GM12878 (cell line): ENCODE measurements at regions not wholly inside any gene's neighbourhood (a gene's known extent, or its start where the extent isn't known, plus 50 kb on each side); places are given as distances from the start of the nearest gene placed in this dataset.

Source experiments
- ATAC-seq: fragments of 200-7000 bp; cut with Tn5 transposase; 3 replicates; pipeline ENCODE4 v1.9.1; 2020; ENCODE audit warnings: mild to moderate bottlenecking, moderate library complexity
- BruUV-seq: library from RNA; stranded (reverse); fragments of 400-500 nt; replicated peaks from 2 replicates; lab custom pipeline; 2021; lab: Mats Ljungman, UMichigan
- CTCF ChIA-PET: fragments of 300-600 bp; sonication (Branson Sonifier 250); formaldehyde crosslinking; extraction: SDS; loops from one replicate; lab custom pipeline; 2021; ENCODE audit warnings: inconsistent platforms; lab: Yijun Ruan, JAX
- POLR2A ChIA-PET: fragments of 350-600 bp; formaldehyde crosslinking; extraction: SDS; loops from one replicate; lab custom pipeline; 2021; ENCODE audit warnings: inconsistent platforms; lab: Charles Lee
- RAD21 ChIA-PET: fragments of 300-600 bp; sonication (Branson Sonifier 250); formaldehyde crosslinking; loops from one replicate; lab custom pipeline; 2023; ENCODE audit warnings: antibody characterized with exemption; ENCODE audit not compliant: unreplicated experiment; lab: Charles Lee
- SMC1A ChIA-PET: fragments of 300-600 bp; sonication (Branson Sonifier 250); formaldehyde crosslinking; loops from one replicate; lab custom pipeline; 2023; ENCODE audit not compliant: unreplicated experiment, uncharacterized antibody; lab: Charles Lee
- DNase-seq: peaks from one replicate; pipeline ENCODE4 v3.0.0-alpha.2; 2011; ENCODE audit warnings: low read depth, low spot score
- FAIRE-seq: peaks from 3 replicates; lab custom pipeline; 2011; peaks lifted over from hg19 to GRCh38; lab: Jason Lieb, UNC
- H2AFZ ChIP-seq: 2 replicates; pipeline ENCODE4 v1.6.0; 2011; ENCODE audit warnings: low read depth, low read length, control low read depth; ENCODE audit not compliant: control insufficient read depth
- H3K27ac ChIP-seq: 2 replicates; pipeline ENCODE4 v1.5.1; 2011; ENCODE audit warnings: control low read depth; ENCODE audit not compliant: control insufficient read depth, insufficient read depth
- H3K27me3 ChIP-seq, 2 experiments: replicated peaks in 1 of 2; 2 replicates each; pipeline versions ENCODE4 v1.6.0 to v1.6.1; 2011; ENCODE audit warnings: low read length in 1 of 2; ENCODE audit not compliant: control insufficient read depth in 2 of 2, insufficient read depth in 2 of 2
- H3K36me3 ChIP-seq, 2 experiments: 2 replicates each; pipeline ENCODE4 v1.5.1; 2011; ENCODE audit warnings: low read length in 1 of 2; ENCODE audit not compliant: control insufficient read depth in 2 of 2, insufficient read depth in 2 of 2
- H3K4me1 ChIP-seq: 2 replicates; pipeline ENCODE4 v1.6.1; 2011; ENCODE audit warnings: mild to moderate bottlenecking, low read length, moderate library complexity, mixed read lengths; ENCODE audit not compliant: control insufficient read depth, insufficient read depth
- H3K4me2 ChIP-seq: 2 replicates; pipeline ENCODE4 v1.6.0; 2011; ENCODE audit warnings: control low read depth; ENCODE audit not compliant: control insufficient read depth, insufficient read depth
- H3K4me3 ChIP-seq: fragments of 200-600 bp; sonication (generic); 2 replicates; pipeline ENCODE4 v1.5.1; 2016
- H3K79me2 ChIP-seq: 2 replicates; pipeline ENCODE4 v1.6.0; 2011; ENCODE audit warnings: low read length; ENCODE audit not compliant: control insufficient read depth, insufficient read depth
- H3K9ac ChIP-seq: 2 replicates; pipeline ENCODE4 v1.8.0; 2011; ENCODE audit warnings: low read length, control low read depth, mixed read lengths; ENCODE audit not compliant: control insufficient read depth, insufficient read depth
- H3K9me3 ChIP-seq: replicated peaks from 3 replicates; pipeline ENCODE4 v1.5.1; 2011; ENCODE audit warnings: mild to moderate bottlenecking, low read length; ENCODE audit not compliant: control insufficient read depth, insufficient read depth
- H4K20me1 ChIP-seq: 2 replicates; pipeline ENCODE4 v1.6.0; 2011; ENCODE audit not compliant: control insufficient read depth, insufficient read depth
- ATF7 ChIP-seq: fragments of 450-650 bp; IDR thresholded peaks from 2 replicates; pipeline ENCODE4 v1.6.1; 2016; ENCODE audit warnings: low read depth, mild to moderate bottlenecking
- BRCA1 ChIP-seq: IDR thresholded peaks from 2 replicates; pipeline ENCODE4 v1.6.1; 2011; ENCODE audit warnings: low read depth, low read length, improper control_type of control experiment
- EZH2 ChIP-seq: IDR thresholded peaks from 2 replicates; pipeline ENCODE4 v1.6.1; 2012; ENCODE audit warnings: low read depth, mild to moderate bottlenecking, control low read depth, inconsistent platforms, low read length, borderline replicate concordance; ENCODE audit not compliant: control insufficient read depth
- HCFC1 ChIP-seq: fragments of 150-350 bp; IDR thresholded peaks from 2 replicates; pipeline ENCODE4 v1.6.1; 2014; ENCODE audit warnings: low read length
- IKZF1 ChIP-seq: fragments of 450-650 bp; conservative IDR thresholded peaks from 2 replicates; pipeline ENCODE4 v1.6.1; 2017; ENCODE audit warnings: antibody characterized with exemption, mild to moderate bottlenecking
- KLF5 ChIP-seq: fragments of 450-650 bp; IDR thresholded peaks from 2 replicates; pipeline ENCODE4 v1.6.1; 2014; ENCODE audit warnings: mild to moderate bottlenecking; ENCODE audit not compliant: partially characterized antibody
- MTA2 ChIP-seq: fragments of 450-650 bp; IDR thresholded peaks from 2 replicates; pipeline ENCODE4 v1.6.1; 2016; ENCODE audit warnings: low read depth, mild to moderate bottlenecking, moderate library complexity
- MYB ChIP-seq: fragments of 150-350 bp; IDR thresholded peaks from 2 replicates; pipeline ENCODE4 v1.6.1; 2014; ENCODE audit warnings: mild to moderate bottlenecking, low read depth, low read length, borderline replicate concordance
- POLR2AphosphoS2 ChIP-seq: IDR thresholded peaks from 2 replicates; pipeline ENCODE4 v1.6.1; 2011; ENCODE audit warnings: low read depth, mild to moderate bottlenecking, low read length, improper control_type of control experiment, moderate library complexity
- STAT3 ChIP-seq: IDR thresholded peaks from 2 replicates; pipeline ENCODE4 v1.6.1; 2011; ENCODE audit warnings: low read depth, low read length, improper control_type of control experiment
- YBX1 ChIP-seq: fragments of 450-650 bp; IDR thresholded peaks from 2 replicates; pipeline ENCODE4 v1.6.1; 2016; ENCODE audit warnings: antibody characterized with exemption
- WGBS: methylation state at CpG from one replicate; pipeline ENCODE4 v1.1.6; 2016; ENCODE audit warnings: low lambda C conversion rate; ENCODE audit not compliant: insufficient replicate concordance, insufficient coverage; ENCODE audit errors: missing lambda C conversion rate; 5-methylcytosine and 5-hydroxymethylcytosine counted together
- in situ Hi-C: fragments of 300-500 bp; cut with MboI; formaldehyde crosslinking; loops from 9 replicates; pipeline ENCODE4 v1.14.3; 2018; ENCODE audit warnings: mixed read lengths
- intact Hi-C: fragments of 100-400 bp; cut with micrococcal nuclease; formaldehyde crosslinking; loops from one replicate; pipeline ENCODE4 v1.14.2; 2022; ENCODE audit not compliant: unreplicated experiment
- TF ChIP-seq, protein P1 (sequence below): fragments of 450-650 bp; formaldehyde crosslinking; IDR thresholded peaks from 2 replicates; pipeline ENCODE4 v1.5.0; 2022; ENCODE audit warnings: mild to moderate bottlenecking, missing genetic modification characterization
- TF ChIP-seq, protein P2 (sequence below): fragments of 450-650 bp; formaldehyde crosslinking; IDR thresholded peaks from 2 replicates; pipeline ENCODE4 v1.4.0; 2020; ENCODE audit warnings: mild to moderate bottlenecking, moderate library complexity
- TF ChIP-seq, protein P3 (sequence below): IDR thresholded peaks from 2 replicates; pipeline ENCODE4 v1.6.1; 2012; ENCODE audit warnings: low read length, inconsistent platforms

DNA sequence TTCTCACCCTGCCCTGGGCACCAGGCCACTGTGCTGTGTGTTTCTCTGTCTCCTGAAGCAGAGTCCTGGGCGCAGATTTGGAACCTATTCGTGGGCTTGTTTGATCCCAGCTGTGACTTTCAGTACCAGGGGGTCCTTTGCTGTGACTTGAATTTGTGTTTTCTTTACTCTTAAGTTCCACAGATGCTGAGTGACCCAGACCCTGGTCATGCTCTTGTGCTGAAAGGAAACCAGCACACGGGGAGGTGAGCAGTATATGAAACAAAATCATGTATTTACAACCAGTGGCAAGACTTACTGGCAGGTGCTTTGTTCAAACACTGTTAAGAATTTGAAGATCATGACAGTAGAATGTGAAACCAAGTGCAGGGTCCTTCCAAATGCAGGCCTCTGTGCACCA is 89.2 kb upstream of the PRSS58 start:
- DNase-seq (no peak), FAIRE-seq (no peak), ATAC-seq (no peak)
- POLR2A ChIA-PET, result no interaction called here
- in situ Hi-C loops (no loop called here), intact Hi-C loops (no loop called here)
- no TSS peak for BruUV-seq
- Histone ChIP-seq H3K79me2 (no peaks in the 10 kb centered on the region), H4K20me1 (no peaks in the 10 kb centered on the region), H3K36me3 (no peaks in the 10 kb centered on the region), H2AFZ (no peak overlapping the region), H3K4me2 (no peak overlapping the region), H3K4me3 (no peak overlapping the region), H3K9me3 (no peaks in the 10 kb centered on the region), H3K9ac (no peak overlapping the region), H3K4me1 (no peaks in the 10 kb centered on the region), H3K27me3 (peaks cover 4 to 7% of the 10 kb centered on the region in 2 experiments; a peak in 3 of 4 replicates), H3K27ac (no peak overlapping the region)
- RAD21 ChIA-PET, result no interaction called here
- TF ChIP-seq STAT3, result no peak
- TF ChIP-seq MTA2, result no peak
- no peak for TF ChIP-seq YBX1
- TF ChIP-seq BRCA1, result no peak
- no peak for TF ChIP-seq MYB
- no peak for TF ChIP-seq POLR2AphosphoS2
- TF ChIP-seq, protein P1, sequence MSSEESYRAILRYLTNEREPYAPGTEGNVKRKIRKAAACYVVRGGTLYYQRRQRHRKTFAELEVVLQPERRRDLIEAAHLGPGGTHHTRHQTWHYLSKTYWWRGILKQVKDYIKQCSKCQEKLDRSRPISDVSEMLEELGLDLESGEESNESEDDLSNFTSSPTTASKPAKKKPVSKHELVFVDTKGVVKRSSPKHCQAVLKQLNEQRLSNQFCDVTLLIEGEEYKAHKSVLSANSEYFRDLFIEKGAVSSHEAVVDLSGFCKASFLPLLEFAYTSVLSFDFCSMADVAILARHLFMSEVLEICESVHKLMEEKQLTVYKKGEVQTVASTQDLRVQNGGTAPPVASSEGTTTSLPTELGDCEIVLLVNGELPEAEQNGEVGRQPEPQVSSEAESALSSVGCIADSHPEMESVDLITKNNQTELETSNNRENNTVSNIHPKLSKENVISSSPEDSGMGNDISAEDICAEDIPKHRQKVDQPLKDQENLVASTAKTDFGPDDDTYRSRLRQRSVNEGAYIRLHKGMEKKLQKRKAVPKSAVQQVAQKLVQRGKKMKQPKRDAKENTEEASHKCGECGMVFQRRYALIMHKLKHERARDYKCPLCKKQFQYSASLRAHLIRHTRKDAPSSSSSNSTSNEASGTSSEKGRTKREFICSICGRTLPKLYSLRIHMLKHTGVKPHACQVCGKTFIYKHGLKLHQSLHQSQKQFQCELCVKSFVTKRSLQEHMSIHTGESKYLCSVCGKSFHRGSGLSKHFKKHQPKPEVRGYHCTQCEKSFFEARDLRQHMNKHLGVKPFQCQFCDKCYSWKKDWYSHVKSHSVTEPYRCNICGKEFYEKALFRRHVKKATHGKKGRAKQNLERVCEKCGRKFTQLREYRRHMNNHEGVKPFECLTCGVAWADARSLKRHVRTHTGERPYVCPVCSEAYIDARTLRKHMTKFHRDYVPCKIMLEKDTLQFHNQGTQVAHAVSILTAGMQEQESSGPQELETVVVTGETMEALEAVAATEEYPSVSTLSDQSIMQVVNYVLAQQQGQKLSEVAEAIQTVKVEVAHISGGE (CRISPR knock-in tag), result no peak
- TF ChIP-seq KLF5, result no peak
- no peak for TF ChIP-seq EZH2
- TF ChIP-seq, protein P2, sequence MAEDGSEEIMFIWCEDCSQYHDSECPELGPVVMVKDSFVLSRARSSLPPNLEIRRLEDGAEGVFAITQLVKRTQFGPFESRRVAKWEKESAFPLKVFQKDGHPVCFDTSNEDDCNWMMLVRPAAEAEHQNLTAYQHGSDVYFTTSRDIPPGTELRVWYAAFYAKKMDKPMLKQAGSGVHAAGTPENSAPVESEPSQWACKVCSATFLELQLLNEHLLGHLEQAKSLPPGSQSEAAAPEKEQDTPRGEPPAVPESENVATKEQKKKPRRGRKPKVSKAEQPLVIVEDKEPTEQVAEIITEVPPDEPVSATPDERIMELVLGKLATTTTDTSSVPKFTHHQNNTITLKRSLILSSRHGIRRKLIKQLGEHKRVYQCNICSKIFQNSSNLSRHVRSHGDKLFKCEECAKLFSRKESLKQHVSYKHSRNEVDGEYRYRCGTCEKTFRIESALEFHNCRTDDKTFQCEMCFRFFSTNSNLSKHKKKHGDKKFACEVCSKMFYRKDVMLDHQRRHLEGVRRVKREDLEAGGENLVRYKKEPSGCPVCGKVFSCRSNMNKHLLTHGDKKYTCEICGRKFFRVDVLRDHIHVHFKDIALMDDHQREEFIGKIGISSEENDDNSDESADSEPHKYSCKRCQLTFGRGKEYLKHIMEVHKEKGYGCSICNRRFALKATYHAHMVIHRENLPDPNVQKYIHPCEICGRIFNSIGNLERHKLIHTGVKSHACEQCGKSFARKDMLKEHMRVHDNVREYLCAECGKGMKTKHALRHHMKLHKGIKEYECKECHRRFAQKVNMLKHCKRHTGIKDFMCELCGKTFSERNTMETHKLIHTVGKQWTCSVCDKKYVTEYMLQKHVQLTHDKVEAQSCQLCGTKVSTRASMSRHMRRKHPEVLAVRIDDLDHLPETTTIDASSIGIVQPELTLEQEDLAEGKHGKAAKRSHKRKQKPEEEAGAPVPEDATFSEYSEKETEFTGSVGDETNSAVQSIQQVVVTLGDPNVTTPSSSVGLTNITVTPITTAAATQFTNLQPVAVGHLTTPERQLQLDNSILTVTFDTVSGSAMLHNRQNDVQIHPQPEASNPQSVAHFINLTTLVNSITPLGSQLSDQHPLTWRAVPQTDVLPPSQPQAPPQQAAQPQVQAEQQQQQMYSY (CRISPR knock-in tag), result no peak
- no peak for TF ChIP-seq ATF7
- TF ChIP-seq, protein P3, sequence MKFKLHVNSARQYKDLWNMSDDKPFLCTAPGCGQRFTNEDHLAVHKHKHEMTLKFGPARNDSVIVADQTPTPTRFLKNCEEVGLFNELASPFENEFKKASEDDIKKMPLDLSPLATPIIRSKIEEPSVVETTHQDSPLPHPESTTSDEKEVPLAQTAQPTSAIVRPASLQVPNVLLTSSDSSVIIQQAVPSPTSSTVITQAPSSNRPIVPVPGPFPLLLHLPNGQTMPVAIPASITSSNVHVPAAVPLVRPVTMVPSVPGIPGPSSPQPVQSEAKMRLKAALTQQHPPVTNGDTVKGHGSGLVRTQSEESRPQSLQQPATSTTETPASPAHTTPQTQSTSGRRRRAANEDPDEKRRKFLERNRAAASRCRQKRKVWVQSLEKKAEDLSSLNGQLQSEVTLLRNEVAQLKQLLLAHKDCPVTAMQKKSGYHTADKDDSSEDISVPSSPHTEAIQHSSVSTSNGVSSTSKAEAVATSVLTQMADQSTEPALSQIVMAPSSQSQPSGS, result no peak
- TF ChIP-seq HCFC1, result no peak
- TF ChIP-seq IKZF1, result no peak
- SMC1A ChIA-PET, result interaction anchor here (0.7 kb wide), 1 partner anchor 8 kb away, joined by 4 read pairs; no protein-coding TSS in a partner anchor
- CTCF ChIA-PET, result interaction anchor here (0.9 to 1.2 kb wide), 4 partner anchors 8 to 44 kb away, joined by 3 read pairs; no protein-coding TSS in a partner anchor
- WGBS, result 0% methylated on average over 3 of the region's 3 CpGs
